Endothelial cell of umbilical vein (primary cell): ENCODE measurements at regions not wholly inside any gene's neighbourhood (a gene's known extent, or its start where the extent isn't known, plus 50 kb on each side); places are given as distances from the start of the nearest gene placed in this dataset.

ENCODE experiments used
- BruUV-seq: library from RNA; stranded (reverse); fragments of 400-500 nt; replicated peaks from 2 replicates; lab custom pipeline; 2021; lab: Mats Ljungman, UMichigan
- CTCF ChIA-PET: fragments of 300-600, 350-600 bp; sonication (Branson Sonifier 250); formaldehyde crosslinking; loops from one replicate; lab custom pipeline; 2021; ENCODE audit warnings: antibody characterized with exemption, inconsistent platforms; lab: Charles Lee
- POLR2A ChIA-PET: fragments of 300-600, 350-600 bp; sonication (Branson Sonifier 250); formaldehyde crosslinking; loops from one replicate; lab custom pipeline; 2021; ENCODE audit warnings: antibody characterized with exemption, inconsistent platforms; lab: Charles Lee
- DNase-seq: peaks from one replicate; pipeline ENCODE4 v3.0.0-alpha.2; 2011; ENCODE audit warnings: low read depth, low spot score
- FAIRE-seq: peaks from 2 replicates; lab custom pipeline; 2011; peaks lifted over from hg19 to GRCh38; lab: Jason Lieb, UNC
- H2AFZ ChIP-seq: 2 replicates; pipeline ENCODE4 v1.6.0; 2012; ENCODE audit warnings: low read depth, low read length, control low read depth, inconsistent platforms
- H3K27ac ChIP-seq: 2 replicates; pipeline ENCODE4 v1.5.1; 2011; ENCODE audit warnings: low read depth, mild to moderate bottlenecking, control low read depth, low read length, moderate library complexity; ENCODE audit not compliant: insufficient read depth
- H3K27me3 ChIP-seq, 2 experiments: 2 replicates each; pipeline versions ENCODE4 v1.6.0 to v1.6.1; 2011; ENCODE audit warnings: low read length in 2 of 2, mixed read lengths in 1 of 2; ENCODE audit not compliant: control insufficient read depth in 2 of 2, insufficient read depth in 2 of 2
- H3K36me3 ChIP-seq, 2 experiments: 2 replicates in 1 of 2; 3 replicates in 1 of 2; pipeline ENCODE4 v1.5.1; 2011; ENCODE audit warnings: low read length in 2 of 2, mild to moderate bottlenecking in 1 of 2, moderate library complexity in 1 of 2; ENCODE audit not compliant: control insufficient read depth in 2 of 2, insufficient read depth in 2 of 2; ENCODE audit errors: extremely low read depth in 1 of 2
- H3K4me1 ChIP-seq: 3 replicates; pipeline ENCODE4 v1.5.1; 2011; ENCODE audit warnings: mild to moderate bottlenecking, low read length; ENCODE audit not compliant: control insufficient read depth, insufficient read depth; ENCODE audit errors: extremely low read depth
- H3K4me2 ChIP-seq: 2 replicates; pipeline ENCODE4 v1.6.1; 2011; ENCODE audit warnings: low read length, control low read depth, mixed read lengths; ENCODE audit not compliant: insufficient read depth
- H3K4me3 ChIP-seq, 3 experiments: fragments of 200-600 bp in 1 of 3; sonication (generic), shearing (Covaris generic) in 1 of 3; replicated peaks in 1 of 3; 2 replicates each; pipeline ENCODE4 v1.5.1; 2011 to 2016; ENCODE audit warnings: control low read depth in 3 of 3, low read length in 3 of 3, mild to moderate bottlenecking in 2 of 3, inconsistent platforms in 1 of 3, low read depth in 1 of 3, moderate library complexity in 1 of 3; ENCODE audit not compliant: insufficient read depth in 1 of 3
- H3K79me2 ChIP-seq: 2 replicates; pipeline ENCODE4 v1.6.0; 2012; ENCODE audit warnings: low read length, inconsistent platforms; ENCODE audit not compliant: control insufficient read depth, insufficient read depth
- H3K9ac ChIP-seq: replicated peaks from 2 replicates; pipeline ENCODE3; 2011; ENCODE audit warnings: low read length, control low read depth; ENCODE audit not compliant: insufficient read depth; ENCODE audit errors: extremely low read depth
- H3K9me1 ChIP-seq: replicated peaks from 3 replicates; pipeline ENCODE4 v1.6.0; 2011; ENCODE audit warnings: mild to moderate bottlenecking, low read length; ENCODE audit not compliant: control insufficient read depth, insufficient read depth; ENCODE audit errors: extremely low read depth
- H3K9me3 ChIP-seq: replicated peaks from 2 replicates; pipeline ENCODE4 v1.5.1; 2012; ENCODE audit warnings: low read length, inconsistent platforms; ENCODE audit not compliant: control insufficient read depth, insufficient read depth
- H4K20me1 ChIP-seq: replicated peaks from 2 replicates; pipeline ENCODE3; 2011; ENCODE audit warnings: mild to moderate bottlenecking, low read length; ENCODE audit not compliant: control insufficient read depth, insufficient read depth; ENCODE audit errors: extremely low read depth
- EZH2 ChIP-seq: IDR thresholded peaks from 2 replicates; pipeline ENCODE4 v1.6.1; 2012; ENCODE audit warnings: borderline replicate concordance, low read depth, mild to moderate bottlenecking, moderate library complexity, low read length, inconsistent platforms; ENCODE audit not compliant: severe bottlenecking
- FOS ChIP-seq: IDR thresholded peaks from 2 replicates; pipeline ENCODE4 v1.6.1; 2011; ENCODE audit warnings: mild to moderate bottlenecking, low read length, moderate library complexity, borderline replicate concordance; ENCODE audit not compliant: insufficient read depth
- GATA2 ChIP-seq: IDR thresholded peaks from 2 replicates; pipeline ENCODE4 v1.7.0; 2011; ENCODE audit warnings: low read depth, mild to moderate bottlenecking, moderate library complexity, mixed read lengths, low read length; ENCODE audit not compliant: insufficient read length, insufficient read depth
- JUN ChIP-seq: IDR thresholded peaks from 2 replicates; pipeline ENCODE4 v1.6.1; 2011; ENCODE audit warnings: borderline replicate concordance, low read depth; ENCODE audit not compliant: insufficient read length, insufficient read depth
- MYC ChIP-seq: IDR thresholded peaks from one replicate; pipeline ENCODE4 v1.6.1; 2011; ENCODE audit warnings: mild to moderate bottlenecking, low read depth, low read length
- POLR2A ChIP-seq: IDR thresholded peaks from 2 replicates; pipeline ENCODE4 v1.6.1; 2012; ENCODE audit warnings: low read depth, mild to moderate bottlenecking, control low read depth, low read length
- POLR2AphosphoS5 ChIP-seq: IDR thresholded peaks from 2 replicates; pipeline ENCODE4 v1.6.1; 2012; ENCODE audit warnings: low read depth, mild to moderate bottlenecking, control low read depth, low read length, moderate library complexity; ENCODE audit not compliant: insufficient read depth
- dilution Hi-C: fragments of 300-500 bp; cut with MboI; formaldehyde crosslinking; loops from one replicate; pipeline ENCODE4 v1.15.0; 2019; ENCODE audit warnings: low sequenced_read_pairs; ENCODE audit not compliant: extremely low pct_ligation_motif_present
- intact Hi-C: fragments of 100-400 bp; cut with micrococcal nuclease; formaldehyde crosslinking; loops from one replicate; pipeline ENCODE4 v1.10.0; 2022
- TF ChIP-seq, protein P1 (sequence below), 2 donors: IDR thresholded peaks; 1 replicate in 1 of 2; 2 replicates in 1 of 2; pipeline ENCODE4 v1.5.1; 2011; ENCODE audit warnings: low read length in 2 of 2, mild to moderate bottlenecking in 2 of 2, moderate library complexity in 2 of 2, control low read depth in 1 of 2, inconsistent platforms in 1 of 2, low read depth in 1 of 2; ENCODE audit not compliant: insufficient read depth in 1 of 2; ENCODE audit errors: extremely low read depth in 1 of 2
- TF ChIP-seq, protein P2 (sequence below): IDR thresholded peaks from 2 replicates; pipeline ENCODE4 v1.6.1; 2011; ENCODE audit not compliant: insufficient read depth, insufficient read length

DNA sequence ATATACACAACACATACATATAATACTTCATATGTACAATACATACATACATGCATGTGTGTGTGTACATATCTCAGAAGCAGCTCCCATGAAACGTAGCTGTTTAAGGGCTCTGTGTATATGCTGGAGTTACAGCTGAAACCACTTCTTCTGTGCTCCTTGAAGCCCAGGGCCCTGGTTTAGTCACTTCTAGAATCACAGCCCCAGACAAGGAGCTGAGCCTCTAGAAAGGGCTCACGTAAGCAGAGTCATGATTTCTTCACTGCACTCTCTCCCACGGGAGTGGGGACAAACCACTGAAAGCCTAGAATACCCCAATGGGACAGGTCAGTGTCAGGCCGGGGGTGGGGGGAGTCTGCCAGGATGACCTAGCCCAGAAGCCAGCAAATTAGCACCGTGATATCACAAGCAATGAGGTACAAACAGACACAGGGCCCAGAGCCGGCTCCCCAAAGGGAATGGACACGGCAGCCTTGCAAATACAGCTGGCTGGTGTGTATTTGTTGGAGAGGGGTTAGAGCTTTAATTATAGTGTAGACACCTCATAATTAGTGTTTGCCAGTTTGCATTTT lies 90.3 kb downstream of the C1QL2 start:
- Histone ChIP-seq H3K9me3 (no peaks in the 10 kb centered on the region), H3K79me2 (no peaks in the 10 kb centered on the region), H3K4me1 (no peaks in the 10 kb centered on the region), H4K20me1 (no peaks in the 10 kb centered on the region), H3K9ac (no peak overlapping the region), H3K27me3 (no peaks in the 10 kb centered on the region), H3K9me1 (no peaks in the 10 kb centered on the region), H2AFZ (no peak overlapping the region), H3K4me2 (no peak overlapping the region), H3K4me3 (no peak overlapping the region), H3K27ac (no peak overlapping the region), H3K36me3 (no peaks in the 10 kb centered on the region)
- DNase-seq, result no peak
- intact Hi-C loops (no loop called here), dilution Hi-C loops (no loop called here)
- no TSS peak for BruUV-seq
- no peak for FAIRE-seq
- ChIA-PET CTCF (no interaction called here), POLR2A (no interaction called here)
- TF ChIP-seq JUN (no peak), POLR2A (no peak), MYC (no peak), POLR2AphosphoS5 (no peak), EZH2 (no peak), GATA2 (no peak), FOS (no peak)
- TF ChIP-seq, protein P1, sequence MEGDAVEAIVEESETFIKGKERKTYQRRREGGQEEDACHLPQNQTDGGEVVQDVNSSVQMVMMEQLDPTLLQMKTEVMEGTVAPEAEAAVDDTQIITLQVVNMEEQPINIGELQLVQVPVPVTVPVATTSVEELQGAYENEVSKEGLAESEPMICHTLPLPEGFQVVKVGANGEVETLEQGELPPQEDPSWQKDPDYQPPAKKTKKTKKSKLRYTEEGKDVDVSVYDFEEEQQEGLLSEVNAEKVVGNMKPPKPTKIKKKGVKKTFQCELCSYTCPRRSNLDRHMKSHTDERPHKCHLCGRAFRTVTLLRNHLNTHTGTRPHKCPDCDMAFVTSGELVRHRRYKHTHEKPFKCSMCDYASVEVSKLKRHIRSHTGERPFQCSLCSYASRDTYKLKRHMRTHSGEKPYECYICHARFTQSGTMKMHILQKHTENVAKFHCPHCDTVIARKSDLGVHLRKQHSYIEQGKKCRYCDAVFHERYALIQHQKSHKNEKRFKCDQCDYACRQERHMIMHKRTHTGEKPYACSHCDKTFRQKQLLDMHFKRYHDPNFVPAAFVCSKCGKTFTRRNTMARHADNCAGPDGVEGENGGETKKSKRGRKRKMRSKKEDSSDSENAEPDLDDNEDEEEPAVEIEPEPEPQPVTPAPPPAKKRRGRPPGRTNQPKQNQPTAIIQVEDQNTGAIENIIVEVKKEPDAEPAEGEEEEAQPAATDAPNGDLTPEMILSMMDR (IDR thresholded peaks at IDR 0.05; ENCODE audit: extremely low read depth in 1 of 2, insufficient read depth in 1 of 2, low read depth in 1 of 2, low read length in 2 of 2), result no peak
- TF ChIP-seq, protein P2, sequence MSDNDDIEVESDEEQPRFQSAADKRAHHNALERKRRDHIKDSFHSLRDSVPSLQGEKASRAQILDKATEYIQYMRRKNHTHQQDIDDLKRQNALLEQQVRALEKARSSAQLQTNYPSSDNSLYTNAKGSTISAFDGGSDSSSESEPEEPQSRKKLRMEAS, result no peak
